ENCODE measurements at regions not wholly inside any gene's neighbourhood (a gene's known extent, or its start where the extent isn't known, plus 50 kb on each side); places are given as distances from the start of the nearest gene placed in this dataset.

GRCh38 chr5:21067724-21068123, 1079.7 kb upstream of the CDH18 start:
- TF ChIP-seq CTCF (IDR thresholded peaks at IDR 0.05), result no peak
- TF ChIP-seq EP300 (IDR thresholded peaks at IDR 0.05), result no peak
- no peak for TF ChIP-seq POLR2A (IDR thresholded peaks at IDR 0.05)

Data from stomach (tissue), 4 donors.